ENCODE measurements at regions not wholly inside any gene's neighbourhood (a gene's known extent, or its start where the extent isn't known, plus 50 kb on each side); places are given as distances from the start of the nearest gene placed in this dataset.

DNA sequence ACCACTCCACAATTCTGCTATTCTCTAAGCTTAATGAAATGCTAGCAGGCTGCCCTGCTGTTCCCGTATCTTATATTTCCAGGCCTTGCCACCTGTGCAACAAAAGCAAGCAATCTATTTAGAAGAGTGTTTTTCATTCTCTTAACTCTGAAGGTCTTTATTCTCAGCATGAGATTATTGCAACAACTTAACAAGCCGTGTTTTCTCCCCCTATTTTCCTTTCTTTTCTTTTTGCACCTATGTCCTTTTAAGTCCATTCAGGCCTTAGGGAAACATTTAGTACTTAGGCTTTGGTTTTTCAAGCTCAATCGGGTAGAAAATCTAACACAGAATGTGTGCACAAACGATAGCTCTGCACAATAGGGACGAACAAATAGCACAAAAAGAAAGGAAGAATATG, 89.6 kb upstream of the DMRTA1 start:
- TF ChIP-seq, protein P1, sequence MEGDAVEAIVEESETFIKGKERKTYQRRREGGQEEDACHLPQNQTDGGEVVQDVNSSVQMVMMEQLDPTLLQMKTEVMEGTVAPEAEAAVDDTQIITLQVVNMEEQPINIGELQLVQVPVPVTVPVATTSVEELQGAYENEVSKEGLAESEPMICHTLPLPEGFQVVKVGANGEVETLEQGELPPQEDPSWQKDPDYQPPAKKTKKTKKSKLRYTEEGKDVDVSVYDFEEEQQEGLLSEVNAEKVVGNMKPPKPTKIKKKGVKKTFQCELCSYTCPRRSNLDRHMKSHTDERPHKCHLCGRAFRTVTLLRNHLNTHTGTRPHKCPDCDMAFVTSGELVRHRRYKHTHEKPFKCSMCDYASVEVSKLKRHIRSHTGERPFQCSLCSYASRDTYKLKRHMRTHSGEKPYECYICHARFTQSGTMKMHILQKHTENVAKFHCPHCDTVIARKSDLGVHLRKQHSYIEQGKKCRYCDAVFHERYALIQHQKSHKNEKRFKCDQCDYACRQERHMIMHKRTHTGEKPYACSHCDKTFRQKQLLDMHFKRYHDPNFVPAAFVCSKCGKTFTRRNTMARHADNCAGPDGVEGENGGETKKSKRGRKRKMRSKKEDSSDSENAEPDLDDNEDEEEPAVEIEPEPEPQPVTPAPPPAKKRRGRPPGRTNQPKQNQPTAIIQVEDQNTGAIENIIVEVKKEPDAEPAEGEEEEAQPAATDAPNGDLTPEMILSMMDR (IDR thresholded peaks at IDR 0.05), result no peak
- TF ChIP-seq ZFX (IDR thresholded peaks at IDR 0.05; ENCODE audit: borderline replicate concordance), result no peak

Measured in 22Rv1 (cell line).